ENCODE measurements at regions not wholly inside any gene's neighbourhood (a gene's known extent, or its start where the extent isn't known, plus 50 kb on each side); places are given as distances from the start of the nearest gene placed in this dataset.

- DNase-seq, result no peak
- Histone ChIP-seq H3K9me3 (no peaks in the 10 kb centered on the region), H3K4me1 (no peaks in the 10 kb centered on the region), H3K27ac (no peak overlapping the region), H3K4me3 (no peak overlapping the region), H3K27me3 (no peaks in the 10 kb centered on the region), H3K36me3 (no peaks in the 10 kb centered on the region)
- 54% methylated on average over 5 of the region's 5 CpGs for WGBS (ENCODE audit: insufficient coverage, low coverage, low lambda C conversion rate, missing lambda C conversion rate)
- no peak for TF ChIP-seq POLR2A (IDR thresholded peaks at IDR 0.05)
- TF ChIP-seq CTCF (IDR thresholded peaks at IDR 0.05), result no peak
- intact Hi-C loops (cut with DNase I), result no loop called here
- no peak for ATAC-seq
These were observed 541.6 kb upstream of the FLRT2 start for GRCh38 chr14:84988357-84988756.

- no peaks in the 10 kb centered on the region for H3K36me3 ChIP-seq
- no peaks in the 10 kb centered on the region for H3K4me1 ChIP-seq
- H3K4me3 ChIP-seq, result no peak overlapping the region
- H3K9me3 ChIP-seq, result no peaks in the 10 kb centered on the region
- no peaks in the 10 kb centered on the region for H3K27me3 ChIP-seq
- TF ChIP-seq CTCF (IDR thresholded peaks at IDR 0.05) (no peak), POLR2A (IDR thresholded peaks at IDR 0.05) (no peak)
- H3K27ac ChIP-seq, result no peak overlapping the region
- intact Hi-C loops (cut with DNase I), result no loop called here
- 22% methylated on average over 1 of the region's 1 CpG for WGBS (ENCODE audit: insufficient coverage, low coverage, low lambda C conversion rate, missing lambda C conversion rate)
- ATAC-seq, result no peak
- DNase-seq, result no peak
These were observed 538.9 kb upstream of the FLRT2 start for GRCh38 chr14:84991021-84991420.

GRCh38 chr14:84998216-84998615, 531.7 kb upstream of the FLRT2 start:
- no peak for ATAC-seq
- DNase-seq, result no peak
- intact Hi-C loops (cut with DNase I), result no loop called here
- no peaks in the 10 kb centered on the region for H3K9me3 ChIP-seq
- H3K27me3 ChIP-seq, result no peaks in the 10 kb centered on the region
- H3K36me3 ChIP-seq, result no peaks in the 10 kb centered on the region
- H3K27ac ChIP-seq, result no peak overlapping the region
- no peaks in the 10 kb centered on the region for H3K4me1 ChIP-seq
- TF ChIP-seq CTCF (IDR thresholded peaks at IDR 0.05) (no peak), POLR2A (IDR thresholded peaks at IDR 0.05) (no peak)
- no peak overlapping the region for H3K4me3 ChIP-seq

- WGBS (ENCODE audit: insufficient coverage, low coverage, low lambda C conversion rate, missing lambda C conversion rate), result 64% methylated on average over 1 of the region's 1 CpG
- Histone ChIP-seq H3K27me3 (no peaks in the 10 kb centered on the region), H3K27ac (no peak overlapping the region), H3K36me3 (no peaks in the 10 kb centered on the region), H3K4me1 (no peaks in the 10 kb centered on the region), H3K9me3 (no peaks in the 10 kb centered on the region), H3K4me3 (no peak overlapping the region)
- ATAC-seq (no peak), DNase-seq (no peak)
- TF ChIP-seq POLR2A (IDR thresholded peaks at IDR 0.05), result no peak
- intact Hi-C loops (cut with DNase I), result no loop called here
These were observed 527.1 kb upstream of the FLRT2 start for GRCh38 chr14:85002846-85003245.

GRCh38 chr14:85003805-85004204, 526.1 kb upstream of the FLRT2 start:
- no peak overlapping the region for H3K27ac ChIP-seq
- H3K9me3 ChIP-seq, result no peaks in the 10 kb centered on the region
- TF ChIP-seq POLR2A (IDR thresholded peaks at IDR 0.05) (no peak), CTCF (IDR thresholded peaks at IDR 0.05) (no peak)
- ATAC-seq, result no peak
- DNase-seq, result no peak
- no peak overlapping the region for H3K4me3 ChIP-seq
- no peaks in the 10 kb centered on the region for H3K27me3 ChIP-seq
- H3K4me1 ChIP-seq, result no peaks in the 10 kb centered on the region
- intact Hi-C loops (cut with DNase I), result no loop called here
- H3K36me3 ChIP-seq, result no peaks in the 10 kb centered on the region
